ENCODE measurements at regions not wholly inside any gene's neighbourhood (a gene's known extent, or its start where the extent isn't known, plus 50 kb on each side); places are given as distances from the start of the nearest gene placed in this dataset.

GRCh38 chr6:170097505-170098427 lies 193.1 kb downstream of the DLL1 start:
- no peak overlapping the region for H3K4me2 ChIP-seq (ENCODE audit: insufficient read depth in 1 of 2, low read depth in 2 of 2, low read length in 2 of 2)
- no peaks in the 10 kb centered on the region; the same call in 1 of the 2 replicates for H3K23me2 ChIP-seq (ENCODE audit: low read depth, low read length)
- H3K9me3 ChIP-seq (ENCODE audit: insufficient read depth in 2 of 2, low read depth in 1 of 2, low read length in 1 of 2): peaks cover 0 to 3% of the 10 kb centered on the region in 2 experiments; a peak in 2 of 4 replicates
- no peak overlapping the region for H3K27ac ChIP-seq (ENCODE audit: low read depth, low read length)
- H3K9ac ChIP-seq (replicated peaks in 1 of 4; ENCODE audit: extremely low read depth in 1 of 4, low read depth in 3 of 4, low read length in 3 of 4): no peak overlapping the region
- ChIA-PET POLR2A (ENCODE audit: partially characterized antibody) (no interaction called here), CTCF (ENCODE audit: partially characterized antibody) (interaction anchor here (1.0 to 2.3 kb wide), 3 partner anchors 11 to 41 kb away, joined by 3 to 9 read pairs (median 3); no protein-coding TSS in a partner anchor)
- H2BK12ac ChIP-seq (ENCODE audit: low read depth, low read length): 0 out of 2 replicates have a peak overlapping the region, but pooled peaks have one; percentile 17
- 0 out of 2 replicates have a peak overlapping the region, but pooled peaks have one; percentile 18 for H2BK20ac ChIP-seq (ENCODE audit: low read length)
- 83% methylated on average over 18 of the region's 22 CpGs; no CpG with 5 or more reads in 1 of the 2 experiments for WGBS, 2 experiments (ENCODE audit: extremely low coverage in 1 of 2, insufficient coverage in 1 of 2, insufficient read length in 1 of 2, insufficient replicate concordance in 2 of 2, low coverage in 1 of 2, low lambda C conversion rate in 2 of 2, missing lambda C conversion rate in 1 of 2)
- no peak overlapping the region for H4K8ac ChIP-seq (ENCODE audit: extremely low read depth, insufficient read depth, low read length)
- H3K4me1 ChIP-seq (replicated peaks in 1 of 4; ENCODE audit: control insufficient read depth in 3 of 4, insufficient read depth in 4 of 4, low read length in 3 of 4): peaks cover 0 to 6% (median 1%) of the 10 kb centered on the region in 4 experiments; a peak in 1 of 7 replicates
- no peaks in the 10 kb centered on the region for H3K79me2 ChIP-seq (ENCODE audit: control insufficient read depth in 1 of 2, insufficient read depth in 2 of 2, low read length in 2 of 2)
- H2AFZ ChIP-seq (ENCODE audit: low read length): no peak overlapping the region
- FAIRE-seq (no peak), DNase-seq (ENCODE audit: low read depth in 1 of 2, low spot score in 2 of 2) (peak in 1 of 2 experiments; percentile 29)
- H3K4me3 ChIP-seq (ENCODE audit: extremely low read depth in 1 of 4, insufficient read depth in 2 of 4, low read depth in 3 of 4, low read length in 4 of 4): no peak overlapping the region
- H4K91ac ChIP-seq (replicated peaks; ENCODE audit: insufficient read length, low read length): no peak overlapping the region
- no peak for TF ChIP-seq YY1 (IDR thresholded peaks at IDR 0.05; ENCODE audit: low read depth, low read length)
- TF ChIP-seq CREB1 (IDR thresholded peaks at IDR 0.05): no peak
- H3K79me1 ChIP-seq (ENCODE audit: low read depth, low read length): no peaks in the 10 kb centered on the region
- no peak overlapping the region for H3K23ac ChIP-seq (ENCODE audit: insufficient read length)
- no peak overlapping the region for H2BK120ac ChIP-seq (replicated peaks; ENCODE audit: low read depth, low read length)
- H3K4ac ChIP-seq (replicated peaks; ENCODE audit: insufficient read length, low read depth, low read length): no peak overlapping the region
- H4K5ac ChIP-seq (ENCODE audit: insufficient read length, low read depth, low read length): no peak overlapping the region
- H2BK5ac ChIP-seq (ENCODE audit: low read depth, low read length): no peak overlapping the region
- H3K56ac ChIP-seq (replicated peaks; ENCODE audit: insufficient read length, low read depth, low read length): no peak overlapping the region
- no peak overlapping the region for H2BK15ac ChIP-seq (ENCODE audit: low read length)
- no peak overlapping the region for H3K18ac ChIP-seq (ENCODE audit: extremely low read depth, low read length)
- no peak overlapping the region for H3K14ac ChIP-seq (ENCODE audit: insufficient read length)
- H3K27me3 ChIP-seq (replicated peaks in 1 of 4; ENCODE audit: control insufficient read depth in 3 of 4, extremely low read depth in 1 of 4, insufficient read depth in 3 of 4, low read length in 3 of 4): no peaks in the 10 kb centered on the region
- no peaks in the 10 kb centered on the region for H4K20me1 ChIP-seq (replicated peaks in 1 of 2; ENCODE audit: control insufficient read depth in 1 of 2, insufficient read depth in 2 of 2, low read length in 2 of 2)
- H2AK5ac ChIP-seq (ENCODE audit: low read depth, low read length): no peak overlapping the region
- no peaks in the 10 kb centered on the region for H3K36me3 ChIP-seq (ENCODE audit: control insufficient read depth in 2 of 4, insufficient read depth in 4 of 4, low read length in 3 of 4)

Measured in H1 (cell line).